Prostate gland (tissue), 2 donors: ENCODE measurements at regions not wholly inside any gene's neighbourhood (a gene's known extent, or its start where the extent isn't known, plus 50 kb on each side); places are given as distances from the start of the nearest gene placed in this dataset.

Source experiments
- DNase-seq: peaks from one replicate; pipeline ENCODE4 v3.0.0-alpha.2; 2019; ENCODE audit warnings: low spot score
- H3K27ac ChIP-seq, 2 donors: fragments of 200-600 bp; sonication (generic); 2 replicates each; pipeline ENCODE4 v1.5.1; 2017 to 2019
- H3K27me3 ChIP-seq: fragments of 200-600 bp; sonication (generic); replicated peaks from 2 replicates; pipeline ENCODE4 v1.5.1; 2019; ENCODE audit not compliant: insufficient read depth
- H3K36me3 ChIP-seq, 2 donors: fragments of 200-600 bp; sonication (generic); 1 replicate in 1 of 2; 2 replicates in 1 of 2; pipeline versions ENCODE4 v1.5.1 to v1.8.1; 2017 to 2019
- H3K4me1 ChIP-seq: fragments of 200-600 bp; sonication (generic); replicated peaks from 2 replicates; pipeline ENCODE4 v1.5.1; 2019
- H3K4me3 ChIP-seq, 2 donors: fragments of 200-600 bp; sonication (generic); 2 replicates each; pipeline ENCODE4 v1.5.1; 2017 to 2019
- H3K9me3 ChIP-seq: fragments of 200-600 bp; sonication (generic); 2 replicates; pipeline ENCODE4 v1.5.1; 2017
- POLR2A ChIP-seq: fragments of 450-650 bp; IDR thresholded peaks from one replicate; pipeline ENCODE4 v1.6.1; 2016; ENCODE audit warnings: antibody characterized with exemption, mild to moderate bottlenecking
- POLR2AphosphoS5 ChIP-seq: sonication (generic); formaldehyde crosslinking; IDR thresholded peaks from one replicate; pipeline ENCODE4 v1.6.1; 2017; ENCODE audit warnings: antibody characterized with exemption
- WGBS: methylation state at CpG from one replicate; pipeline ENCODE4 v1.1.5; 2018; 5-methylcytosine and 5-hydroxymethylcytosine counted together
- intact Hi-C: fragments of 100-400 bp; cut with DNase I; formaldehyde crosslinking; loops from one replicate; pipeline ENCODE4 v1.14.2; 2022
- TF ChIP-seq, protein P1 (sequence below), 4 experiments: fragments of 200-600 bp in 2 of 4; fragments of 450-650 bp in 2 of 4; sonication (generic) in 2 of 4; IDR thresholded peaks; 1 replicate in 3 of 4; 2 replicates in 1 of 4; pipeline ENCODE4 v1.5.1; 2016 to 2019; ENCODE audit warnings: antibody characterized with exemption in 4 of 4, mild to moderate bottlenecking in 2 of 4, moderate library complexity in 2 of 4

DNA sequence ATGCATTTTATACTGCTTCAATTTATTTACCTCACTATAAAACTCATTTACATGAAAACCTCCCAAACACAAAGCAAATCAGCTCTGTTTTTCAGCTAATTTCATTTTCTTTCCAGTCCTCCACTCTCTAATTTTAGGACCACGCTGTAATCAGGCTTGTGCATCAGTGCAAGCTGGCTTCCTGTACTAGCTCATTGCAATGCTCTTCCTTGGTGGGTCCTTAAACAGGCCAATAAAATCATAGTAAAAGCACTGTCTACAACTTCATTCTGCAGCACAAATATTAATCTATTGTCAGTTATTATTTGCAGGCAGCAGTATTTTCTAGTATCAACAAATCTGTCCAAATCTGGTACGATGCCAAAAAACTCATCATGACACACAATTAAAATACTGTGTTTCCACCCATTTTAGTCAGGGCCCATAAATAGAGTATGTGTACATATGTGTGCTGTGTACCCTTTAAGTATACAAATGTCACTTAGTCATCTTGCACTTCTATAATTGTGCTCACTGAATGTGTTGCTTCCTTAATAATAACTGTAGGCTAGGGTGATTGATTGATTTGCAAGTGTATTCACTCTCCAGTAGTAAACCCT lies 178.2 kb upstream of the HCCS start:
- no peak for DNase-seq

DNA sequence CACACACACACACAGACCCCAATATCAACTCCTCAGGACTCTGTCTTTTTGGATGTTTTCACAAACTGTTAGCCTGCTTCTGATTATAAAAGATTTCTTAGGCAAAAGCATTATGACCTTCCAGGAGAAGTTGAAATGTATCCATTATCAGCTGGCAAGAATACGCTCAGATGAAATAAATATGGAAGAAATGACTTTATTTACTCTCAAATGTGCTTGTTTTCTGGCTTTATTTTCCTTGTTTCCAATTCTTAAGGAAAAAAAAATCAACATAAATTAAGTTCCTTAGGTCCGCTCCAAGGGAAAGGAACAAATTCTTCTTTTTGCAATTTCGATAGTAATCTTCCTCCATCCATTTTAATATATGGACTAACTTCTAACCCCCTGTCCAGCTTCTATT lies 175.6 kb upstream of the HCCS start:
- DNase-seq: no peak
- no peak overlapping the region for H3K4me3 ChIP-seq
- H3K4me1 ChIP-seq: no peaks in the 10 kb centered on the region
- intact Hi-C loops: no loop called here
- no peak for TF ChIP-seq POLR2A
- no peak for TF ChIP-seq POLR2AphosphoS5
- TF ChIP-seq, protein P1, sequence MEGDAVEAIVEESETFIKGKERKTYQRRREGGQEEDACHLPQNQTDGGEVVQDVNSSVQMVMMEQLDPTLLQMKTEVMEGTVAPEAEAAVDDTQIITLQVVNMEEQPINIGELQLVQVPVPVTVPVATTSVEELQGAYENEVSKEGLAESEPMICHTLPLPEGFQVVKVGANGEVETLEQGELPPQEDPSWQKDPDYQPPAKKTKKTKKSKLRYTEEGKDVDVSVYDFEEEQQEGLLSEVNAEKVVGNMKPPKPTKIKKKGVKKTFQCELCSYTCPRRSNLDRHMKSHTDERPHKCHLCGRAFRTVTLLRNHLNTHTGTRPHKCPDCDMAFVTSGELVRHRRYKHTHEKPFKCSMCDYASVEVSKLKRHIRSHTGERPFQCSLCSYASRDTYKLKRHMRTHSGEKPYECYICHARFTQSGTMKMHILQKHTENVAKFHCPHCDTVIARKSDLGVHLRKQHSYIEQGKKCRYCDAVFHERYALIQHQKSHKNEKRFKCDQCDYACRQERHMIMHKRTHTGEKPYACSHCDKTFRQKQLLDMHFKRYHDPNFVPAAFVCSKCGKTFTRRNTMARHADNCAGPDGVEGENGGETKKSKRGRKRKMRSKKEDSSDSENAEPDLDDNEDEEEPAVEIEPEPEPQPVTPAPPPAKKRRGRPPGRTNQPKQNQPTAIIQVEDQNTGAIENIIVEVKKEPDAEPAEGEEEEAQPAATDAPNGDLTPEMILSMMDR (IDR thresholded peaks at IDR 0.05): no peak
- H3K27ac ChIP-seq: no peak overlapping the region
- 82% methylated on average over 3 of the region's 3 CpGs for WGBS
- no peaks in the 10 kb centered on the region for H3K27me3 ChIP-seq
- H3K36me3 ChIP-seq: no peaks in the 10 kb centered on the region
- no peaks in the 10 kb centered on the region for H3K9me3 ChIP-seq

More for the DNA sequence above, 178.2 kb upstream of the HCCS start:
- Histone ChIP-seq H3K27me3 (no peaks in the 10 kb centered on the region), H3K4me3 (no peak overlapping the region), H3K9me3 (no peaks in the 10 kb centered on the region), H3K4me1 (no peaks in the 10 kb centered on the region), H3K27ac (no peak overlapping the region), H3K36me3 (no peaks in the 10 kb centered on the region)
- intact Hi-C loops: no loop called here
- TF ChIP-seq, protein P1 (IDR thresholded peaks at IDR 0.05): no peak
- WGBS: 36% methylated on average over 2 of the region's 2 CpGs

DNA sequence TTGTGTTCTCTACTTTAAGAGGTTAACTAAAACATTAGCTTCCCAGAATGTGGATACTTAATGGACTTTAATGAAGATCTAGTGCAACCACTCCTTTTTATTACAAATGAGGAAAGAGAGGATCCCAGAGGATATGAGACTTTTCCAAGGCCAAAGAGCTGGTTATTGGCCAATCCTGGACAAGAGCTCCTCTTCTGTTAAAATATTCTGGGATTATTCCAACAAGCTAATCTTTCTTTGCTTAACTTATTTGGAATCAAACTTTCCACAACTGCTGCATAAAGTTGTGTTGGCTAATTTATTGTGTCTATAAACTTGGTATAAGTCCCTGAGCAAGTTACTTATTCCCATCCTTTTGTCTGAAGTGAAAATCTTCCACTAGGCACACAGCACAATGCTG lies 174.2 kb upstream of the HCCS start:
- H3K36me3 ChIP-seq: no peaks in the 10 kb centered on the region
- H3K4me3 ChIP-seq: no peak overlapping the region
- H3K4me1 ChIP-seq: no peaks in the 10 kb centered on the region
- no peak for DNase-seq
- no peaks in the 10 kb centered on the region for H3K9me3 ChIP-seq
- H3K27me3 ChIP-seq: no peaks in the 10 kb centered on the region
- TF ChIP-seq POLR2AphosphoS5: no peak
- no peak for TF ChIP-seq POLR2A
- TF ChIP-seq, protein P1 (IDR thresholded peaks at IDR 0.05): no peak
- H3K27ac ChIP-seq: no peak overlapping the region
- intact Hi-C loops: no loop called here

DNA sequence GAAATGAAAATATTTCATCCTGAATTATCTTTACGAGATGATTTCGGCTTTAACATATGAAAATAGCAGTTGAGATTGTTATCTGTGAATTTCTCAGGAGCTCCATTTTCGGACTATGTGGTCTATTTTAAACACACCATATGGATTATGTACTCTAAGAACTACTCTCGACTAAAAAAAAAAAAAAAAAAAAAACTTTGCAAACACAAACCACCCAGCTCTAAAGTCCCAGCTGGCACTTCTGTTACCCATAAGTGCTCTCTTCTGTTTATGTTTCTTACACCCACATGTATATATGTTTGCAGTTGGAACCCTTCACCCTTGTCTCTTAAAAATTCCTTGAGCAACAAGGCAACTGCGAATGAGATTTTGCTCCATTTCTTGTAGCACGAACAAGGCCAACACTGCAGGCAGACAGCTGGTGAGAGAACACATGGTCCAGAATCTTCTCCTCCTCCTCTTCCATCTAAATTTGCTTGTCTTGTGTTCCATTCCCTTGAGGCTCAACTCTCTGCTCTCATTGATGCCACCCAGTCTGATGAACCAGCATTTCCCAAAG lies 172.7 kb upstream of the HCCS start:
- Histone ChIP-seq H3K36me3 (no peaks in the 10 kb centered on the region), H3K4me3 (no peak overlapping the region), H3K27me3 (no peaks in the 10 kb centered on the region), H3K9me3 (no peaks in the 10 kb centered on the region), H3K27ac (no peak overlapping the region), H3K4me1 (no peaks in the 10 kb centered on the region)
- TF ChIP-seq, protein P1 (IDR thresholded peaks at IDR 0.05): no peak
- TF ChIP-seq POLR2A (no peak), POLR2AphosphoS5 (no peak)
- 71% methylated on average over 6 of the region's 6 CpGs for WGBS
- DNase-seq: no peak
- intact Hi-C loops: no loop called here

DNA sequence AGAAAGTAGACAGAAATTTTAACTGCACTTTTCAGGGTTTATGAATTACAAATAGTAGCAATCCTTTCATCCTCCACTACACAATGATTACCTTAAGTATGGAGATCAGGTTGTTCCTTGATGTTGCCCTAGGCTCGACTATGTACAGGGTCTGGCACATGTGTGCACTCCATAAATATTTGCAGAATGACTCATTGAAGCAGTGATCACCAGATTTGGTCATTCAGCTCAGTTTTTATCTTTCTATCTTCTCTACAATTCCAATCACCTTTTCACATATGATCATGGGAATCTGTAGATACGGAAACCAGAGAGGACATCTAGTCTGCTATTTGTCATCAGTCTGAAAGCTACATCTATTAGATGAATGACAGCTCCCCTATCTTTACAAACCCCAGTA lies 171.7 kb upstream of the HCCS start:
- H3K27ac ChIP-seq: no peak overlapping the region
- H3K27me3 ChIP-seq: no peaks in the 10 kb centered on the region
- H3K9me3 ChIP-seq: no peaks in the 10 kb centered on the region
- intact Hi-C loops: no loop called here
- H3K4me1 ChIP-seq: no peaks in the 10 kb centered on the region
- 30% methylated on average over 2 of the region's 2 CpGs for WGBS
- H3K4me3 ChIP-seq: no peak overlapping the region
- no peaks in the 10 kb centered on the region for H3K36me3 ChIP-seq
- TF ChIP-seq POLR2AphosphoS5: peak; percentile 51
- TF ChIP-seq POLR2A: no peak
- peak; percentile 26 for DNase-seq
